MM.1S (cell line): ENCODE measurements at regions not wholly inside any gene's neighbourhood (a gene's known extent, or its start where the extent isn't known, plus 50 kb on each side); places are given as distances from the start of the nearest gene placed in this dataset.

Experiments used
- DNase-seq: peaks from one replicate; pipeline ENCODE4 v3.0.0-alpha.2; 2015
- H2AFZ ChIP-seq: fragments of 300-600 bp; sonication (generic); 2 replicates; pipeline ENCODE4 v1.6.0; 2016; ENCODE audit warnings: antibody characterized with exemption, low read length
- H3F3A ChIP-seq: fragments of 300-600 bp; sonication (generic); 2 replicates; pipeline ENCODE4 v1.6.1; 2016; ENCODE audit warnings: mild to moderate bottlenecking, antibody characterized with exemption, low read length, moderate library complexity, mixed read lengths; ENCODE audit not compliant: insufficient read depth
- H3K27ac ChIP-seq: fragments of 300-600 bp; sonication (generic); 2 replicates; pipeline ENCODE4 v1.5.1; 2016; ENCODE audit warnings: mild to moderate bottlenecking, low read length
- H3K27me3 ChIP-seq: fragments of 300-600 bp; sonication (generic); replicated peaks from 2 replicates; pipeline ENCODE4 v1.6.0; 2016; ENCODE audit warnings: low read length; ENCODE audit not compliant: insufficient read depth
- H3K36me3 ChIP-seq: fragments of 300-600 bp; sonication (generic); replicated peaks from 2 replicates; pipeline ENCODE4 v1.6.1; 2016; ENCODE audit warnings: mild to moderate bottlenecking, low read length, mixed read lengths; ENCODE audit not compliant: insufficient read depth
- H3K4me1 ChIP-seq: fragments of 300-600 bp; sonication (generic); 2 replicates; pipeline ENCODE4 v1.6.1; 2016; ENCODE audit warnings: low read length, mixed read lengths
- H3K4me2 ChIP-seq: fragments of 300-600 bp; sonication (generic); 2 replicates; pipeline ENCODE4 v1.6.0; 2016; ENCODE audit warnings: low read depth, low read length
- H3K4me3 ChIP-seq: fragments of 300-600 bp; sonication (generic); 2 replicates; pipeline ENCODE4 v1.5.1; 2016; ENCODE audit warnings: low read length, mixed read lengths
- H3K79me2 ChIP-seq: fragments of 300-600 bp; sonication (generic); 2 replicates; pipeline ENCODE4 v1.6.1; 2016; ENCODE audit warnings: mixed run types, low read length, mixed read lengths
- H3K9ac ChIP-seq: fragments of 300-600 bp; sonication (generic); 2 replicates; pipeline ENCODE4 v1.6.1; 2016; ENCODE audit warnings: low read length, mixed read lengths
- H3K9me2 ChIP-seq: fragments of 300-600 bp; sonication (generic); replicated peaks from 2 replicates; pipeline ENCODE4 v1.6.1; 2016; ENCODE audit warnings: mild to moderate bottlenecking, low read length, mixed read lengths; ENCODE audit not compliant: insufficient read depth
- H3K9me3 ChIP-seq: fragments of 300-600 bp; sonication (generic); replicated peaks from 2 replicates; pipeline ENCODE4 v1.6.1; 2016; ENCODE audit warnings: mild to moderate bottlenecking, low read length, mixed read lengths; ENCODE audit not compliant: insufficient read depth
- H4K20me1 ChIP-seq: fragments of 300-600 bp; sonication (generic); 2 replicates; pipeline ENCODE4 v1.6.1; 2016; ENCODE audit warnings: mild to moderate bottlenecking, low read length, moderate library complexity, mixed read lengths; ENCODE audit not compliant: insufficient read depth
- CTCF ChIP-seq: fragments of 300-600 bp; sonication (generic); IDR thresholded peaks from 2 replicates; pipeline ENCODE4 v1.5.1; 2016; ENCODE audit warnings: antibody characterized with exemption, low read length, mixed read lengths
- EZH2 ChIP-seq: fragments of 300-600 bp; sonication (generic); optimal IDR thresholded peaks from 2 replicates; pipeline ENCODE3; 2017; ENCODE audit warnings: low read depth, mild to moderate bottlenecking, antibody characterized with exemption, low read length, mixed read lengths
- EZH2phosphoT487 ChIP-seq: fragments of 300-600 bp; sonication (generic); IDR thresholded peaks from 2 replicates; pipeline ENCODE4 v1.6.1; 2018; ENCODE audit warnings: antibody characterized with exemption, low read length

GRCh38 chr4:41425650-41426049 lies 112.3 kb upstream of the LIMCH1 start:
- Histone ChIP-seq H3K79me2 (no peaks in the 10 kb centered on the region), H2AFZ (no peak overlapping the region), H3K4me3 (no peak overlapping the region), H3K36me3 (no peaks in the 10 kb centered on the region), H3K4me1 (no peaks in the 10 kb centered on the region), H3K9me2 (no peaks in the 10 kb centered on the region), H3K27me3 (no peaks in the 10 kb centered on the region), H3K9me3 (no peaks in the 10 kb centered on the region), H4K20me1 (no peaks in the 10 kb centered on the region), H3K27ac (no peak overlapping the region), H3F3A (no peaks in the 10 kb centered on the region), H3K4me2 (no peak overlapping the region), H3K9ac (no peak overlapping the region)
- TF ChIP-seq CTCF (no peak), EZH2phosphoT487 (no peak), EZH2 (no peak)
- no peak for DNase-seq

- TF ChIP-seq EZH2phosphoT487 (no peak), CTCF (no peak), EZH2 (no peak)
- Histone ChIP-seq H3K9ac (no peak overlapping the region), H2AFZ (no peak overlapping the region), H3F3A (no peaks in the 10 kb centered on the region), H3K36me3 (no peaks in the 10 kb centered on the region), H3K4me1 (no peaks in the 10 kb centered on the region), H3K27me3 (no peaks in the 10 kb centered on the region), H3K79me2 (no peaks in the 10 kb centered on the region), H4K20me1 (no peaks in the 10 kb centered on the region), H3K9me2 (no peaks in the 10 kb centered on the region), H3K4me3 (no peak overlapping the region), H3K9me3 (no peaks in the 10 kb centered on the region), H3K27ac (no peak overlapping the region), H3K4me2 (no peak overlapping the region)
- no peak for DNase-seq
Observed at GRCh38 chr4:41426539-41426938, 111.4 kb upstream of the LIMCH1 start.

- Histone ChIP-seq H3K9ac (no peak overlapping the region), H4K20me1 (no peaks in the 10 kb centered on the region), H3K36me3 (no peaks in the 10 kb centered on the region), H3K79me2 (no peaks in the 10 kb centered on the region), H3K4me3 (no peak overlapping the region), H3K9me2 (no peaks in the 10 kb centered on the region), H2AFZ (no peak overlapping the region), H3K4me2 (no peak overlapping the region), H3K27ac (no peak overlapping the region), H3K9me3 (no peaks in the 10 kb centered on the region), H3K4me1 (no peaks in the 10 kb centered on the region), H3F3A (no peaks in the 10 kb centered on the region), H3K27me3 (no peaks in the 10 kb centered on the region)
- TF ChIP-seq EZH2phosphoT487 (no peak), EZH2 (no peak), CTCF (no peak)
- no peak for DNase-seq
Observed at GRCh38 chr4:41427306-41427882, 110.6 kb upstream of the LIMCH1 start.
